ENCODE measurements at regions not wholly inside any gene's neighbourhood (a gene's known extent, or its start where the extent isn't known, plus 50 kb on each side); places are given as distances from the start of the nearest gene placed in this dataset.
A peak's percentile ranks its signal among the peaks of the same experiment; 100 is the strongest.

DNA sequence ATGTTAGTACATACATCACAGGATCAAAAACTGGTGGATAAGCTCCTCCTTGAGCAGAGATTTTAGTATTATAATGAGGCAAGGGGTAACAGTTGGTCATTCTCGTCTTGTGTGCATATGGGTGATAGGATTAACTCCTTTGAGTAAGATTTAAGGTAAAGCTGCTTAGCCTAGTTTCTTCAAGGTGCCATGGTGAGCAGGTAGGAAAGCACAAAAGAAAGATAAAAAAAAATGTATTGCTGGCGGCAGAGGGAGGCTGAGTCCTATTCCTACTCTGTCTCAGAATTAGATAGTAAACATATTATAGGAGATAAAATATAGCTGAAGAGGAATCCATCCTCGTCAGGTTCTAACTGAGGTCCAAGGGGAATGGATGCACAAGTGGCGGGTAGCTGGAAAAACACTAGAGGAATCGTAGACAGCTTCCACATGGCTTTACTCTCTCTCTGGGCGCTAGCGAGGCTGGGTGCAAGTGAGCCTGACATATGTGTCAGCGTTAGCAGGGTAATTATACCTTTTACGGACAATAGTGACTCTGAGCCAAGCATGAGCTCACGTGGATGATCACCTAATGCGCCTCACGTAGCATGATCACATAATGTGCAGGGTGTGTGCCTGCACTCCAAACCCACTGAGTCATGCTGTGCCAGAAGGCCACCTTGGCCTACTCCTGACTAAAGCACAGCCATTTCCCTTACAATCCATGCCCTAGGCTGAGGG is 734.3 kb upstream of the MIR17HG start:
- no peak overlapping the region for H3K4me3 ChIP-seq (ENCODE audit: low read depth, low read length)
- TF ChIP-seq, protein P1, sequence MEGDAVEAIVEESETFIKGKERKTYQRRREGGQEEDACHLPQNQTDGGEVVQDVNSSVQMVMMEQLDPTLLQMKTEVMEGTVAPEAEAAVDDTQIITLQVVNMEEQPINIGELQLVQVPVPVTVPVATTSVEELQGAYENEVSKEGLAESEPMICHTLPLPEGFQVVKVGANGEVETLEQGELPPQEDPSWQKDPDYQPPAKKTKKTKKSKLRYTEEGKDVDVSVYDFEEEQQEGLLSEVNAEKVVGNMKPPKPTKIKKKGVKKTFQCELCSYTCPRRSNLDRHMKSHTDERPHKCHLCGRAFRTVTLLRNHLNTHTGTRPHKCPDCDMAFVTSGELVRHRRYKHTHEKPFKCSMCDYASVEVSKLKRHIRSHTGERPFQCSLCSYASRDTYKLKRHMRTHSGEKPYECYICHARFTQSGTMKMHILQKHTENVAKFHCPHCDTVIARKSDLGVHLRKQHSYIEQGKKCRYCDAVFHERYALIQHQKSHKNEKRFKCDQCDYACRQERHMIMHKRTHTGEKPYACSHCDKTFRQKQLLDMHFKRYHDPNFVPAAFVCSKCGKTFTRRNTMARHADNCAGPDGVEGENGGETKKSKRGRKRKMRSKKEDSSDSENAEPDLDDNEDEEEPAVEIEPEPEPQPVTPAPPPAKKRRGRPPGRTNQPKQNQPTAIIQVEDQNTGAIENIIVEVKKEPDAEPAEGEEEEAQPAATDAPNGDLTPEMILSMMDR (IDR thresholded peaks at IDR 0.05; ENCODE audit: low read depth, low read length), result no peak
- DNase-seq (ENCODE audit: low read depth, low spot score), result no peak
- in situ Hi-C loops (cut with HindIII; ENCODE audit: low sequenced_read_pairs), result no loop called here

- no peak for DNase-seq (ENCODE audit: low read depth, low spot score)
- in situ Hi-C loops (cut with HindIII; ENCODE audit: low sequenced_read_pairs), result no loop called here
- TF ChIP-seq, protein P1 (IDR thresholded peaks at IDR 0.05; ENCODE audit: low read depth, low read length), result no peak
- no peak overlapping the region for H3K4me3 ChIP-seq (ENCODE audit: low read depth, low read length)
Measured at GRCh38 chr13:90615236-90615635, 732.3 kb upstream of the MIR17HG start.

- H3K4me3 ChIP-seq (ENCODE audit: low read depth, low read length), result no peak overlapping the region
- in situ Hi-C loops (cut with HindIII; ENCODE audit: low sequenced_read_pairs), result no loop called here
- DNase-seq (ENCODE audit: low read depth, low spot score), result no peak
- TF ChIP-seq, protein P1 (IDR thresholded peaks at IDR 0.05; ENCODE audit: low read depth, low read length), result no peak
Measured at GRCh38 chr13:90615767-90616166, 731.7 kb upstream of the MIR17HG start.

- no peak for DNase-seq (ENCODE audit: low read depth, low spot score)
- in situ Hi-C loops (cut with HindIII; ENCODE audit: low sequenced_read_pairs), result no loop called here
- TF ChIP-seq, protein P1 (IDR thresholded peaks at IDR 0.05; ENCODE audit: low read depth, low read length), result no peak
- H3K4me3 ChIP-seq (ENCODE audit: low read depth, low read length), result no peak overlapping the region
Measured at GRCh38 chr13:90618133-90618532, 729.4 kb upstream of the MIR17HG start.

DNA sequence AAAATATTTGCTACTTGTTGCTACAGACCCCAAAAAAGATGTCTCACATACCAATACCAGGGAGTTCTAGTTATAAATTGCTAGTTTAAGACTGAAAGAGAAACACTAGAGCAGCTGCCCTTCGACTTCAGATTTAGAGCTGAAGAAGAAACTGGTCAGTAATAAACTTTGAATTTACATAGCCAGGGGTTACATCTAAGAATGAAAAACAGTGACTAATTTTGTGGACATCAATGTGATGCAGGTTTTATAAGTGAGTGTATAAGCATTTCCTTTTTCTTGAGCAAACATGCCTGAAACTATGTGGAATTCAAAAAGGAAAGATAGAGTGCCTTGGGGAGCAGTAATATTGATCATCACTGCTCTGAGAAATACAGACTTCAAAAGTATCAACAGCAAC is 724.9 kb upstream of the MIR17HG start:
- in situ Hi-C loops (cut with HindIII; ENCODE audit: low sequenced_read_pairs), result no loop called here
- DNase-seq (ENCODE audit: low read depth, low spot score), result peak; percentile 42
- TF ChIP-seq, protein P1 (IDR thresholded peaks at IDR 0.05; ENCODE audit: low read depth, low read length), result no peak
- no peak overlapping the region for H3K4me3 ChIP-seq (ENCODE audit: low read depth, low read length)

- H3K4me3 ChIP-seq (ENCODE audit: low read depth, low read length), result no peak overlapping the region
- no peak for DNase-seq (ENCODE audit: low read depth, low spot score)
- TF ChIP-seq, protein P1 (IDR thresholded peaks at IDR 0.05; ENCODE audit: low read depth, low read length), result no peak
- in situ Hi-C loops (cut with HindIII; ENCODE audit: low sequenced_read_pairs), result no loop called here
Measured at GRCh38 chr13:90623318-90624011, 724.0 kb upstream of the MIR17HG start.

Data from astrocyte of the spinal cord (primary cell).